ENCODE measurements at regions not wholly inside any gene's neighbourhood (a gene's known extent, or its start where the extent isn't known, plus 50 kb on each side); places are given as distances from the start of the nearest gene placed in this dataset.
"Not testable (repeated sequence)": the region's sequence is repeated elsewhere in the genome, so short reads cannot be mapped to it uniquely, and the experiment has no call there.

DNA sequence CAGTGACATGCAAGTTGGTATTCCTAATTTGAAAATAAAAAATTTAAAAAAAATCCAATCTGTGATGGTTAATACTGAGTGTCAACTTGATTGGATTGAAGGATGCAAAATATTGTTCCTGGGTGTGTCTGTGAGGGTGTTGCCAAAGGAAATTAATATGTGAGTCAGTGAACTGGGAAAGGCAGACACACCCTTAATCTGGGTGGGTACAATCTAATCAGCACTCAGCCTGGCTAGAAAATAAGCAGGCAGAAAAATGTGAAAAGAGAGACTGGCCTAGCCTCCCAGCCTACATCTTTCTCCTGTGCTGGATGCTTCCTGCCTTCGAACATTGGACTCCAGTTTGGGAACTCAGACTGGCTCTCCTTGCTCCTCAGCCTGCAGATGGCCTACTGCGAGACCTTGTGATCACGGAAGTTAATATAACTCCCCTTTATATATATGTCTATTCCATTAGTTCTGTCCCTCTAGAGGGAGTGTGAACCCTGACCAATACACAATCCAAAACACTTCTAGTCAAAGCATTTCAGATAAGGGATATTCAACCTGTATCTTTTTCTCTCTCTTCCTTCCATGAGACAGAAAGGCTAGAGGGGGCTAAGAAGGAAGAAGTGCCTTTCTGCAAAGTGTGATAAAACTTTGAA is 712.9 kb upstream of the ADGRL3 start:
- H3K36me3 ChIP-seq (ENCODE audit: low read depth, low read length); H3K4me1 ChIP-seq (ENCODE audit: insufficient read depth, low read length); H2AFZ ChIP-seq (ENCODE audit: low read length); H3K4me3 ChIP-seq (ENCODE audit: low read length); BruUV-seq (replicated peaks); POLR2A ChIA-PET (ENCODE audit: unreplicated experiment); intact Hi-C loops (cut with micrococcal nuclease); H3K4me2 ChIP-seq (ENCODE audit: low read length); H3K27ac ChIP-seq (ENCODE audit: low read length); H3K9me2 ChIP-seq (replicated peaks; ENCODE audit: low read length); H3K9me3 ChIP-seq (ENCODE audit: low read length); H3K79me2 ChIP-seq (ENCODE audit: low read length); H3F3A ChIP-seq (ENCODE audit: low read length, unreplicated experiment); CTCF ChIA-PET; H3K27me3 ChIP-seq (ENCODE audit: low read length); H3K9ac ChIP-seq (ENCODE audit: low read length); H4K20me1 ChIP-seq (ENCODE audit: low read length): not testable (repeated sequence)
- peak; percentile 19 for DNase-seq
- TF ChIP-seq, protein P1, sequence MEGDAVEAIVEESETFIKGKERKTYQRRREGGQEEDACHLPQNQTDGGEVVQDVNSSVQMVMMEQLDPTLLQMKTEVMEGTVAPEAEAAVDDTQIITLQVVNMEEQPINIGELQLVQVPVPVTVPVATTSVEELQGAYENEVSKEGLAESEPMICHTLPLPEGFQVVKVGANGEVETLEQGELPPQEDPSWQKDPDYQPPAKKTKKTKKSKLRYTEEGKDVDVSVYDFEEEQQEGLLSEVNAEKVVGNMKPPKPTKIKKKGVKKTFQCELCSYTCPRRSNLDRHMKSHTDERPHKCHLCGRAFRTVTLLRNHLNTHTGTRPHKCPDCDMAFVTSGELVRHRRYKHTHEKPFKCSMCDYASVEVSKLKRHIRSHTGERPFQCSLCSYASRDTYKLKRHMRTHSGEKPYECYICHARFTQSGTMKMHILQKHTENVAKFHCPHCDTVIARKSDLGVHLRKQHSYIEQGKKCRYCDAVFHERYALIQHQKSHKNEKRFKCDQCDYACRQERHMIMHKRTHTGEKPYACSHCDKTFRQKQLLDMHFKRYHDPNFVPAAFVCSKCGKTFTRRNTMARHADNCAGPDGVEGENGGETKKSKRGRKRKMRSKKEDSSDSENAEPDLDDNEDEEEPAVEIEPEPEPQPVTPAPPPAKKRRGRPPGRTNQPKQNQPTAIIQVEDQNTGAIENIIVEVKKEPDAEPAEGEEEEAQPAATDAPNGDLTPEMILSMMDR (conservative IDR thresholded peaks at IDR 0.05; ENCODE audit: low read depth, low read length) = peak; percentile 32; the same call in 1 of the 2 replicates
- peak; percentile 64 for ATAC-seq

- CTCF ChIA-PET = no interaction called here
- Histone ChIP-seq H3K27me3 (ENCODE audit: low read length) (no peaks in the 10 kb centered on the region), H3K9me2 (replicated peaks; ENCODE audit: low read length) (no peaks in the 10 kb centered on the region), H3K79me2 (ENCODE audit: low read length) (no peaks in the 10 kb centered on the region), H4K20me1 (ENCODE audit: low read length) (no peaks in the 10 kb centered on the region), H3K9ac (ENCODE audit: low read length) (no peak overlapping the region), H2AFZ (ENCODE audit: low read length) (0 out of 2 replicates have a peak overlapping the region, but pooled peaks have one; percentile 31), H3K4me2 (ENCODE audit: low read length) (no peak overlapping the region), H3F3A (ENCODE audit: low read length, unreplicated experiment) (no peaks in the 10 kb centered on the region), H3K36me3 (ENCODE audit: low read depth, low read length) (no peaks in the 10 kb centered on the region), H3K4me1 (ENCODE audit: insufficient read depth, low read length) (no peaks in the 10 kb centered on the region), H3K4me3 (ENCODE audit: low read length) (no peak overlapping the region), H3K9me3 (ENCODE audit: low read length) (no peaks in the 10 kb centered on the region), H3K27ac (ENCODE audit: low read length) (no peak overlapping the region)
- intact Hi-C loops (cut with micrococcal nuclease) = no loop called here
- ATAC-seq (no peak), DNase-seq (no peak)
- BruUV-seq (replicated peaks) = no TSS peak
- POLR2A ChIA-PET (ENCODE audit: unreplicated experiment) = no interaction called here
- TF ChIP-seq, protein P1 (conservative IDR thresholded peaks at IDR 0.05; ENCODE audit: low read depth, low read length) = no peak
- TF ChIP-seq EZH2 (IDR thresholded peaks at IDR 0.05; ENCODE audit: low read length, unreplicated experiment) (no peak), EZH2phosphoT487 (IDR thresholded peaks at IDR 0.05; ENCODE audit: borderline replicate concordance, low read length) (no peak)
Observed at GRCh38 chr4:60500810-60501209, 699.3 kb upstream of the ADGRL3 start.

GRCh38 chr4:60502733-60503132 is 697.4 kb upstream of the ADGRL3 start:
- no peaks in the 10 kb centered on the region for H3K79me2 ChIP-seq (ENCODE audit: low read length)
- no peaks in the 10 kb centered on the region for H3F3A ChIP-seq (ENCODE audit: low read length, unreplicated experiment)
- no peaks in the 10 kb centered on the region for H3K27me3 ChIP-seq (ENCODE audit: low read length)
- no peak overlapping the region for H3K27ac ChIP-seq (ENCODE audit: low read length)
- TF ChIP-seq, protein P1 (conservative IDR thresholded peaks at IDR 0.05; ENCODE audit: low read depth, low read length) = no peak
- TF ChIP-seq EZH2 (IDR thresholded peaks at IDR 0.05; ENCODE audit: low read length, unreplicated experiment) (no peak), EZH2phosphoT487 (IDR thresholded peaks at IDR 0.05; ENCODE audit: borderline replicate concordance, low read length) (no peak)
- H2AFZ ChIP-seq (ENCODE audit: low read length) = no peak overlapping the region
- no peaks in the 10 kb centered on the region for H3K4me1 ChIP-seq (ENCODE audit: insufficient read depth, low read length)
- BruUV-seq (replicated peaks) = no TSS peak
- no peak overlapping the region for H3K9ac ChIP-seq (ENCODE audit: low read length)
- H3K9me2 ChIP-seq (replicated peaks; ENCODE audit: low read length) = no peaks in the 10 kb centered on the region
- no peak for ATAC-seq
- no peaks in the 10 kb centered on the region for H3K36me3 ChIP-seq (ENCODE audit: low read depth, low read length)
- H3K4me3 ChIP-seq (ENCODE audit: low read length) = no peak overlapping the region
- no peak overlapping the region for H3K4me2 ChIP-seq (ENCODE audit: low read length)
- H4K20me1 ChIP-seq (ENCODE audit: low read length) = no peaks in the 10 kb centered on the region
- no peak for DNase-seq
- no peaks in the 10 kb centered on the region for H3K9me3 ChIP-seq (ENCODE audit: low read length)
- intact Hi-C loops (cut with micrococcal nuclease) = no loop called here
- CTCF ChIA-PET = no interaction called here
- POLR2A ChIA-PET (ENCODE audit: unreplicated experiment) = no interaction called here

Data from PC-3 (cell line).